PC-9 (cell line): ENCODE measurements at regions not wholly inside any gene's neighbourhood (a gene's known extent, or its start where the extent isn't known, plus 50 kb on each side); places are given as distances from the start of the nearest gene placed in this dataset.

Experiments used
- BruUV-seq: library from RNA; stranded (reverse); fragments of 400-500 nt; replicated peaks from 2 replicates; lab custom pipeline; 2021; lab: Mats Ljungman, UMichigan
- CTCF ChIA-PET: fragments of 300-600 bp; sonication (Branson Sonifier 250); formaldehyde crosslinking; loops from one replicate; lab custom pipeline; 2022; ENCODE audit warnings: antibody characterized with exemption; lab: Charles Lee
- POLR2A ChIA-PET: fragments of 300-600 bp; sonication (Branson Sonifier 250); formaldehyde crosslinking; loops from one replicate; lab custom pipeline; 2022; ENCODE audit warnings: antibody characterized with exemption; ENCODE audit not compliant: unreplicated experiment; lab: Charles Lee
- DNase-seq, 2 experiments: peaks; one replicate each; pipeline versions ENCODE4 v3.0.0 to v3.0.0-alpha.2; 2015 to 2022; ENCODE audit warnings: mixed read lengths in 1 of 2
- H2AFZ ChIP-seq: fragments of 200-600 bp; sonication (generic); 2 replicates; pipeline ENCODE4 v1.8.1; 2017; ENCODE audit warnings: antibody characterized with exemption
- H3F3A ChIP-seq: fragments of 200-600 bp; sonication (generic); 2 replicates; pipeline ENCODE4 v1.8.1; 2017; ENCODE audit warnings: antibody characterized with exemption, mild to moderate bottlenecking, low read depth; ENCODE audit not compliant: insufficient read depth
- H3K27ac ChIP-seq: fragments of 200-600 bp; sonication (generic); 2 replicates; pipeline ENCODE4 v1.6.1; 2016; ENCODE audit warnings: mixed run types
- H3K27me3 ChIP-seq: fragments of 200-600 bp; sonication (generic); 2 replicates; pipeline ENCODE4 v1.6.1; 2016; ENCODE audit warnings: low read depth, mixed run types; ENCODE audit not compliant: insufficient read depth
- H3K36me3 ChIP-seq: fragments of 200-600 bp; sonication (generic); 2 replicates; pipeline ENCODE4 v1.6.1; 2016; ENCODE audit warnings: low read depth, mixed run types
- H3K4me1 ChIP-seq: fragments of 200-600 bp; sonication (generic); replicated peaks from 2 replicates; pipeline ENCODE4 v1.6.1; 2016; ENCODE audit warnings: mixed run types; ENCODE audit not compliant: insufficient read depth
- H3K4me2 ChIP-seq: fragments of 200-600 bp; sonication (generic); 2 replicates; pipeline ENCODE4 v1.6.1; 2017; ENCODE audit warnings: mixed run types
- H3K4me3 ChIP-seq: fragments of 200-600 bp; sonication (generic); 2 replicates; pipeline ENCODE4 v1.6.1; 2016; ENCODE audit warnings: mixed run types
- H3K79me2 ChIP-seq: fragments of 200-600 bp; sonication (generic); 2 replicates; pipeline ENCODE4 v1.6.1; 2017; ENCODE audit warnings: low read depth, mixed run types
- H3K9me2 ChIP-seq: fragments of 200-600 bp; sonication (generic); 2 replicates; pipeline ENCODE4 v1.8.1; 2017; ENCODE audit warnings: mild to moderate bottlenecking; ENCODE audit not compliant: insufficient read depth
- H3K9me3 ChIP-seq: fragments of 200-600 bp; sonication (generic); 2 replicates; pipeline ENCODE4 v1.8.1; 2016; ENCODE audit warnings: low read depth; ENCODE audit not compliant: insufficient read depth
- H4K20me1 ChIP-seq: fragments of 200-600 bp; sonication (generic); 2 replicates; pipeline ENCODE4 v1.8.1; 2017; ENCODE audit not compliant: insufficient read depth
- CTCF ChIP-seq: fragments of 200-600 bp; sonication (generic); conservative IDR thresholded peaks from 2 replicates; pipeline ENCODE4 v1.6.1; 2017; ENCODE audit warnings: mixed run types, antibody characterized with exemption, mild to moderate bottlenecking, moderate library complexity
- EZH2 ChIP-seq: fragments of 200-600 bp; sonication (generic); IDR thresholded peaks from 2 replicates; pipeline ENCODE4 v1.8.0; 2017; ENCODE audit warnings: antibody characterized with exemption, low read depth
- intact Hi-C: fragments of 100-400 bp; cut with micrococcal nuclease; formaldehyde crosslinking; loops from one replicate; pipeline ENCODE4 v1.10.0; 2022; ENCODE audit not compliant: unreplicated experiment

GRCh38 chr5:29902859-29903258 is 1290.6 kb upstream of the CDH6 start:
- no peaks in the 10 kb centered on the region for H3K4me1 ChIP-seq
- H3F3A ChIP-seq: no peaks in the 10 kb centered on the region
- no peak overlapping the region for H3K4me3 ChIP-seq
- intact Hi-C loops: no loop called here
- no peaks in the 10 kb centered on the region for H3K9me3 ChIP-seq
- BruUV-seq: no TSS peak
- no peak overlapping the region for H3K4me2 ChIP-seq
- peaks cover 11% of the 10 kb centered on the region for H3K9me2 ChIP-seq
- POLR2A ChIA-PET: no interaction called here
- CTCF ChIA-PET: no interaction called here
- DNase-seq: no peak
- H3K27ac ChIP-seq: no peak overlapping the region
- no peak overlapping the region for H2AFZ ChIP-seq
- no peaks in the 10 kb centered on the region for H3K36me3 ChIP-seq
- H3K27me3 ChIP-seq: no peaks in the 10 kb centered on the region
- no peaks in the 10 kb centered on the region for H3K79me2 ChIP-seq
- no peaks in the 10 kb centered on the region for H4K20me1 ChIP-seq
- TF ChIP-seq EZH2: no peak
- no peak for TF ChIP-seq CTCF

GRCh38 chr5:29899583-29899982 is 1293.9 kb upstream of the CDH6 start:
- Histone ChIP-seq H3K4me2 (no peak overlapping the region), H3K27ac (no peak overlapping the region), H3K4me1 (no peaks in the 10 kb centered on the region), H3F3A (no peaks in the 10 kb centered on the region), H3K9me3 (no peaks in the 10 kb centered on the region), H3K27me3 (no peaks in the 10 kb centered on the region), H3K36me3 (no peaks in the 10 kb centered on the region), H2AFZ (no peak overlapping the region), H3K4me3 (no peak overlapping the region), H3K79me2 (no peaks in the 10 kb centered on the region), H3K9me2 (peaks cover 11% of the 10 kb centered on the region), H4K20me1 (no peaks in the 10 kb centered on the region)
- CTCF ChIA-PET: no interaction called here
- no peak for TF ChIP-seq CTCF
- TF ChIP-seq EZH2: no peak
- DNase-seq: no peak
- BruUV-seq: no TSS peak
- intact Hi-C loops: no loop called here
- POLR2A ChIA-PET: no interaction called here

GRCh38 chr5:29897916-29898315 is 1295.6 kb upstream of the CDH6 start:
- Histone ChIP-seq H3F3A (no peaks in the 10 kb centered on the region), H3K27ac (no peak overlapping the region), H3K4me1 (no peaks in the 10 kb centered on the region), H2AFZ (no peak overlapping the region), H3K4me2 (no peak overlapping the region), H4K20me1 (no peaks in the 10 kb centered on the region), H3K36me3 (no peaks in the 10 kb centered on the region), H3K79me2 (no peaks in the 10 kb centered on the region), H3K4me3 (no peak overlapping the region), H3K9me3 (no peaks in the 10 kb centered on the region), H3K27me3 (no peaks in the 10 kb centered on the region), H3K9me2 (peaks cover 4% of the 10 kb centered on the region; the same call in 1 of the 2 replicates)
- no peak for DNase-seq
- intact Hi-C loops: no loop called here
- ChIA-PET CTCF (interaction anchor here (0.5 kb wide), 1 partner anchor 127 kb away, joined by 4 read pairs; no protein-coding TSS in a partner anchor), POLR2A (no interaction called here)
- no TSS peak for BruUV-seq
- TF ChIP-seq CTCF (no peak), EZH2 (no peak)
